ENCODE measurements at regions not wholly inside any gene's neighbourhood (a gene's known extent, or its start where the extent isn't known, plus 50 kb on each side); places are given as distances from the start of the nearest gene placed in this dataset.

- no peak overlapping the region for H3K27ac ChIP-seq (ENCODE audit: low read depth, low read length)
- no peaks in the 10 kb centered on the region for H3K9me3 ChIP-seq (ENCODE audit: control insufficient read depth in 3 of 3, low read length in 3 of 3)
- no peaks in the 10 kb centered on the region for H3K27me3 ChIP-seq (ENCODE audit: control insufficient read depth in 3 of 3, insufficient read depth in 3 of 3, low read length in 3 of 3)
- H3K4me3 ChIP-seq (ENCODE audit: low read length in 3 of 3): no peak overlapping the region
- H3K9ac ChIP-seq (ENCODE audit: low read depth in 1 of 3, low read length in 3 of 3): no peak overlapping the region
- H3K4me1 ChIP-seq (ENCODE audit: control insufficient read depth in 3 of 3, insufficient read depth in 3 of 3, low read length in 3 of 3): no peaks in the 10 kb centered on the region
- H3K36me3 ChIP-seq (ENCODE audit: control insufficient read depth in 3 of 3, insufficient read depth in 3 of 3, low read length in 3 of 3): no peaks in the 10 kb centered on the region
These were observed 566.3 kb downstream of the MAT2B start for GRCh38 chr5:164071671-164072070.

GRCh38 chr5:164073081-164073480, 567.7 kb downstream of the MAT2B start:
- Histone ChIP-seq H3K9me3 (ENCODE audit: control insufficient read depth in 3 of 3, low read length in 3 of 3) (no peaks in the 10 kb centered on the region), H3K36me3 (ENCODE audit: control insufficient read depth in 3 of 3, insufficient read depth in 3 of 3, low read length in 3 of 3) (no peaks in the 10 kb centered on the region), H3K4me1 (ENCODE audit: control insufficient read depth in 3 of 3, insufficient read depth in 3 of 3, low read length in 3 of 3) (no peaks in the 10 kb centered on the region), H3K9ac (ENCODE audit: low read depth in 1 of 3, low read length in 3 of 3) (no peak overlapping the region), H3K4me3 (ENCODE audit: low read length in 3 of 3) (no peak overlapping the region), H3K27me3 (ENCODE audit: control insufficient read depth in 3 of 3, insufficient read depth in 3 of 3, low read length in 3 of 3) (no peaks in the 10 kb centered on the region), H3K27ac (ENCODE audit: low read depth, low read length) (no peak overlapping the region)

GRCh38 chr5:164076556-164076955, 571.1 kb downstream of the MAT2B start:
- no peak overlapping the region for H3K27ac ChIP-seq (ENCODE audit: low read depth, low read length)
- H3K4me1 ChIP-seq (ENCODE audit: control insufficient read depth in 3 of 3, insufficient read depth in 3 of 3, low read length in 3 of 3): no peaks in the 10 kb centered on the region
- H3K27me3 ChIP-seq (ENCODE audit: control insufficient read depth in 3 of 3, insufficient read depth in 3 of 3, low read length in 3 of 3): no peaks in the 10 kb centered on the region
- no peak overlapping the region for H3K4me3 ChIP-seq (ENCODE audit: low read length in 3 of 3)
- H3K9me3 ChIP-seq (ENCODE audit: control insufficient read depth in 3 of 3, low read length in 3 of 3): no peaks in the 10 kb centered on the region
- H3K36me3 ChIP-seq (ENCODE audit: control insufficient read depth in 3 of 3, insufficient read depth in 3 of 3, low read length in 3 of 3): no peaks in the 10 kb centered on the region
- no peak overlapping the region for H3K9ac ChIP-seq (ENCODE audit: low read depth in 1 of 3, low read length in 3 of 3)

GRCh38 chr5:164090358-164090757, 584.9 kb downstream of the MAT2B start:
- Histone ChIP-seq H3K4me1 (ENCODE audit: control insufficient read depth in 3 of 3, insufficient read depth in 3 of 3, low read length in 3 of 3) (no peaks in the 10 kb centered on the region), H3K9me3 (ENCODE audit: control insufficient read depth in 3 of 3, low read length in 3 of 3) (no peaks in the 10 kb centered on the region), H3K4me3 (ENCODE audit: low read length in 3 of 3) (no peak overlapping the region), H3K27ac (ENCODE audit: low read depth, low read length) (no peak overlapping the region), H3K36me3 (ENCODE audit: control insufficient read depth in 3 of 3, insufficient read depth in 3 of 3, low read length in 3 of 3) (no peaks in the 10 kb centered on the region), H3K27me3 (ENCODE audit: control insufficient read depth in 3 of 3, insufficient read depth in 3 of 3, low read length in 3 of 3) (no peaks in the 10 kb centered on the region), H3K9ac (ENCODE audit: low read depth in 1 of 3, low read length in 3 of 3) (no peak overlapping the region)

GRCh38 chr5:164091836-164092235, 586.4 kb downstream of the MAT2B start:
- no peaks in the 10 kb centered on the region for H3K36me3 ChIP-seq (ENCODE audit: control insufficient read depth in 3 of 3, insufficient read depth in 3 of 3, low read length in 3 of 3)
- no peaks in the 10 kb centered on the region for H3K9me3 ChIP-seq (ENCODE audit: control insufficient read depth in 3 of 3, low read length in 3 of 3)
- H3K9ac ChIP-seq (ENCODE audit: low read depth in 1 of 3, low read length in 3 of 3): no peak overlapping the region

GRCh38 chr5:164094291-164094690, 588.9 kb downstream of the MAT2B start:
- H3K27ac ChIP-seq (ENCODE audit: low read depth, low read length): no peak overlapping the region
- no peaks in the 10 kb centered on the region for H3K36me3 ChIP-seq (ENCODE audit: control insufficient read depth in 3 of 3, insufficient read depth in 3 of 3, low read length in 3 of 3)
- no peaks in the 10 kb centered on the region for H3K9me3 ChIP-seq (ENCODE audit: control insufficient read depth in 3 of 3, low read length in 3 of 3)
- H3K27me3 ChIP-seq (ENCODE audit: control insufficient read depth in 3 of 3, insufficient read depth in 3 of 3, low read length in 3 of 3): no peaks in the 10 kb centered on the region
- no peak overlapping the region for H3K4me3 ChIP-seq (ENCODE audit: low read length in 3 of 3)
- no peaks in the 10 kb centered on the region for H3K4me1 ChIP-seq (ENCODE audit: control insufficient read depth in 3 of 3, insufficient read depth in 3 of 3, low read length in 3 of 3)
- H3K9ac ChIP-seq (ENCODE audit: low read depth in 1 of 3, low read length in 3 of 3): no peak overlapping the region

More at GRCh38 chr5:164091836-164092235, 586.4 kb downstream of the MAT2B start:
- no peak overlapping the region for H3K27ac ChIP-seq (ENCODE audit: low read depth, low read length)
- no peaks in the 10 kb centered on the region for H3K27me3 ChIP-seq (ENCODE audit: control insufficient read depth in 3 of 3, insufficient read depth in 3 of 3, low read length in 3 of 3)
- no peaks in the 10 kb centered on the region for H3K4me1 ChIP-seq (ENCODE audit: control insufficient read depth in 3 of 3, insufficient read depth in 3 of 3, low read length in 3 of 3)
- no peak overlapping the region for H3K4me3 ChIP-seq (ENCODE audit: low read length in 3 of 3)

GRCh38 chr5:164097749-164098148, 592.3 kb downstream of the MAT2B start:
- Histone ChIP-seq H3K4me1 (ENCODE audit: control insufficient read depth in 3 of 3, insufficient read depth in 3 of 3, low read length in 3 of 3) (no peaks in the 10 kb centered on the region), H3K27me3 (ENCODE audit: control insufficient read depth in 3 of 3, insufficient read depth in 3 of 3, low read length in 3 of 3) (no peaks in the 10 kb centered on the region), H3K4me3 (ENCODE audit: low read length in 3 of 3) (no peak overlapping the region), H3K36me3 (ENCODE audit: control insufficient read depth in 3 of 3, insufficient read depth in 3 of 3, low read length in 3 of 3) (no peaks in the 10 kb centered on the region), H3K9me3 (ENCODE audit: control insufficient read depth in 3 of 3, low read length in 3 of 3) (no peaks in the 10 kb centered on the region), H3K9ac (ENCODE audit: low read depth in 1 of 3, low read length in 3 of 3) (no peak overlapping the region), H3K27ac (ENCODE audit: low read depth, low read length) (no peak overlapping the region)

- H3K4me3 ChIP-seq (ENCODE audit: low read length in 3 of 3): no peak overlapping the region
- no peaks in the 10 kb centered on the region for H3K36me3 ChIP-seq (ENCODE audit: control insufficient read depth in 3 of 3, insufficient read depth in 3 of 3, low read length in 3 of 3)
- H3K27ac ChIP-seq (ENCODE audit: low read depth, low read length): no peak overlapping the region
- H3K4me1 ChIP-seq (ENCODE audit: control insufficient read depth in 3 of 3, insufficient read depth in 3 of 3, low read length in 3 of 3): no peaks in the 10 kb centered on the region
- H3K27me3 ChIP-seq (ENCODE audit: control insufficient read depth in 3 of 3, insufficient read depth in 3 of 3, low read length in 3 of 3): no peaks in the 10 kb centered on the region
- H3K9ac ChIP-seq (ENCODE audit: low read depth in 1 of 3, low read length in 3 of 3): no peak overlapping the region
- no peaks in the 10 kb centered on the region for H3K9me3 ChIP-seq (ENCODE audit: control insufficient read depth in 3 of 3, low read length in 3 of 3)
These were observed 593.1 kb downstream of the MAT2B start for GRCh38 chr5:164098531-164098930.

- no peak overlapping the region for H3K4me3 ChIP-seq (ENCODE audit: low read length in 3 of 3)
- no peaks in the 10 kb centered on the region for H3K9me3 ChIP-seq (ENCODE audit: control insufficient read depth in 3 of 3, low read length in 3 of 3)
- no peak overlapping the region for H3K9ac ChIP-seq (ENCODE audit: low read depth in 1 of 3, low read length in 3 of 3)
- H3K27ac ChIP-seq (ENCODE audit: low read depth, low read length): no peak overlapping the region
- no peaks in the 10 kb centered on the region for H3K4me1 ChIP-seq (ENCODE audit: control insufficient read depth in 3 of 3, insufficient read depth in 3 of 3, low read length in 3 of 3)
- H3K27me3 ChIP-seq (ENCODE audit: control insufficient read depth in 3 of 3, insufficient read depth in 3 of 3, low read length in 3 of 3): no peaks in the 10 kb centered on the region
- H3K36me3 ChIP-seq (ENCODE audit: control insufficient read depth in 3 of 3, insufficient read depth in 3 of 3, low read length in 3 of 3): no peaks in the 10 kb centered on the region
These were observed 593.6 kb downstream of the MAT2B start for GRCh38 chr5:164098979-164099378.

GRCh38 chr5:164115420-164115819, 610.0 kb downstream of the MAT2B start:
- H3K4me3 ChIP-seq (ENCODE audit: low read length in 3 of 3): no peak overlapping the region
- H3K4me1 ChIP-seq (ENCODE audit: control insufficient read depth in 3 of 3, insufficient read depth in 3 of 3, low read length in 3 of 3): no peaks in the 10 kb centered on the region
- H3K36me3 ChIP-seq (ENCODE audit: control insufficient read depth in 3 of 3, insufficient read depth in 3 of 3, low read length in 3 of 3): no peaks in the 10 kb centered on the region
- H3K27me3 ChIP-seq (ENCODE audit: control insufficient read depth in 3 of 3, insufficient read depth in 3 of 3, low read length in 3 of 3): no peaks in the 10 kb centered on the region
- H3K9ac ChIP-seq (ENCODE audit: low read depth in 1 of 3, low read length in 3 of 3): no peak overlapping the region
- no peaks in the 10 kb centered on the region for H3K9me3 ChIP-seq (ENCODE audit: control insufficient read depth in 3 of 3, low read length in 3 of 3)
- no peak overlapping the region for H3K27ac ChIP-seq (ENCODE audit: low read depth, low read length)

All from skeletal muscle tissue (tissue), 3 donors.